Upper lobe of left lung (tissue), 6 donors: ENCODE measurements at regions not wholly inside any gene's neighbourhood (a gene's known extent, or its start where the extent isn't known, plus 50 kb on each side); places are given as distances from the start of the nearest gene placed in this dataset.

Experiments
- ATAC-seq, 2 donors: fragments of 200-7000 bp; cut with Tn5 transposase; one replicate each; pipeline ENCODE4 v1.9.1; 2022; ENCODE audit warnings: mild to moderate bottlenecking in 2 of 2, moderate library complexity in 2 of 2; ENCODE audit not compliant: low FRiP score in 2 of 2
- DNase-seq, 2 donors: peaks; one replicate each; pipeline ENCODE4 v3.0.0-alpha.2; 2019 to 2020
- H3K27ac ChIP-seq, 4 donors: fragments of 200-600 bp; sonication (generic); one replicate each; pipeline ENCODE4 v1.5.1; 2016 to 2019
- H3K27me3 ChIP-seq, 4 donors: fragments of 200-600 bp; sonication (generic); one replicate each; pipeline ENCODE4 v1.5.1; 2017 to 2019
- H3K36me3 ChIP-seq, 4 donors: fragments of 200-600 bp; sonication (generic); one replicate each; pipeline ENCODE4 v1.5.1; 2016 to 2019
- H3K4me1 ChIP-seq, 4 donors: fragments of 200-600 bp; sonication (generic); one replicate each; pipeline ENCODE4 v1.5.1; 2018 to 2019
- H3K4me3 ChIP-seq, 4 donors: fragments of 200-600 bp; sonication (generic); one replicate each; pipeline ENCODE4 v1.5.1; 2017 to 2019; ENCODE audit warnings: mild to moderate bottlenecking in 2 of 4, moderate library complexity in 1 of 4
- H3K9me3 ChIP-seq, 4 donors: fragments of 200-600 bp; sonication (generic); one replicate each; pipeline ENCODE4 v1.5.1; 2018 to 2019
- CTCF ChIP-seq, 6 experiments: fragments of 450-650 bp in 4 of 6; fragments of 200-600 bp in 2 of 6; sonication (generic) in 2 of 6; IDR thresholded peaks; one replicate each; pipeline ENCODE4 v1.5.1; 2016 to 2019; ENCODE audit warnings: antibody characterized with exemption in 6 of 6
- EP300 ChIP-seq, 4 donors: sonication (generic); formaldehyde crosslinking; IDR thresholded peaks; one replicate each; pipeline ENCODE4 v1.5.1; 2017; ENCODE audit warnings: antibody characterized with exemption in 4 of 4, control low read depth in 2 of 4
- POLR2A ChIP-seq, 4 donors: fragments of 450-650 bp; IDR thresholded peaks; one replicate each; pipeline ENCODE4 v1.5.1; 2016 to 2017; ENCODE audit warnings: antibody characterized with exemption in 4 of 4, mild to moderate bottlenecking in 2 of 4
- POLR2AphosphoS5 ChIP-seq, 2 donors: sonication (generic); formaldehyde crosslinking; IDR thresholded peaks; one replicate each; pipeline ENCODE4 v1.5.1; 2017; ENCODE audit warnings: antibody characterized with exemption in 2 of 2
- WGBS, 2 donors: methylation state at CpG; one replicate each; pipeline ENCODE4 v1.1.5; 2017 to 2018; 5-methylcytosine and 5-hydroxymethylcytosine counted together
- donor health status: DM: no; HTN: no; CAD: no; lungs with moderate emphysema.
- donor health status: DM: no; HTN: yes; CAD: no; lungs with severe emphysema.

- Histone ChIP-seq H3K4me1 (no peaks in the 10 kb centered on the region), H3K9me3 (no peaks in the 10 kb centered on the region), H3K36me3 (no peaks in the 10 kb centered on the region), H3K27me3 (no peaks in the 10 kb centered on the region), H3K27ac (no peak overlapping the region), H3K4me3 (no peak overlapping the region)
- DNase-seq (no peak), ATAC-seq (no peak)
- WGBS, 2 donors = 49 to 58% methylated on average over 2 of the region's 2 CpGs
- no peak for TF ChIP-seq EP300 (IDR thresholded peaks at IDR 0.05)
- no peak for TF ChIP-seq POLR2A (IDR thresholded peaks at IDR 0.05)
- TF ChIP-seq CTCF (IDR thresholded peaks at IDR 0.05) = no peak
- TF ChIP-seq POLR2AphosphoS5 (IDR thresholded peaks at IDR 0.05) = no peak
Measured at GRCh38 chr7:12911053-12911452, 223.6 kb downstream of the ARL4A start.

GRCh38 chr7:12913002-12913401 is 225.6 kb downstream of the ARL4A start:
- H3K9me3 ChIP-seq = no peaks in the 10 kb centered on the region
- no peak for DNase-seq
- H3K27me3 ChIP-seq = no peaks in the 10 kb centered on the region
- ATAC-seq = no peak
- H3K4me3 ChIP-seq = no peak overlapping the region
- WGBS, 2 donors = 49 to 53% methylated on average over 3 of the region's 3 CpGs
- no peaks in the 10 kb centered on the region for H3K36me3 ChIP-seq
- H3K27ac ChIP-seq = no peak overlapping the region
- H3K4me1 ChIP-seq = no peaks in the 10 kb centered on the region
- TF ChIP-seq CTCF (IDR thresholded peaks at IDR 0.05) (no peak), EP300 (IDR thresholded peaks at IDR 0.05) (no peak), POLR2AphosphoS5 (IDR thresholded peaks at IDR 0.05) (no peak), POLR2A (IDR thresholded peaks at IDR 0.05) (no peak)

- H3K9me3 ChIP-seq = no peaks in the 10 kb centered on the region
- no peaks in the 10 kb centered on the region for H3K4me1 ChIP-seq
- H3K36me3 ChIP-seq = no peaks in the 10 kb centered on the region
- no peak overlapping the region for H3K27ac ChIP-seq
- TF ChIP-seq CTCF (IDR thresholded peaks at IDR 0.05) (no peak), POLR2AphosphoS5 (IDR thresholded peaks at IDR 0.05) (no peak), EP300 (IDR thresholded peaks at IDR 0.05) (no peak), POLR2A (IDR thresholded peaks at IDR 0.05) (no peak)
- 87 to 89% methylated on average over 2 of the region's 2 CpGs for WGBS, 2 donors
- ATAC-seq (no peak), DNase-seq (no peak)
- no peak overlapping the region for H3K4me3 ChIP-seq
- H3K27me3 ChIP-seq = no peaks in the 10 kb centered on the region
Measured at GRCh38 chr7:12917801-12918200, 230.4 kb downstream of the ARL4A start.

- TF ChIP-seq POLR2A (IDR thresholded peaks at IDR 0.05) (no peak), POLR2AphosphoS5 (IDR thresholded peaks at IDR 0.05) (no peak), EP300 (IDR thresholded peaks at IDR 0.05) (no peak), CTCF (IDR thresholded peaks at IDR 0.05) (no peak)
- no peak for DNase-seq
- no peaks in the 10 kb centered on the region for H3K27me3 ChIP-seq
- no peak for ATAC-seq
- no peak overlapping the region for H3K27ac ChIP-seq
- no peaks in the 10 kb centered on the region for H3K36me3 ChIP-seq
- no peak overlapping the region for H3K4me3 ChIP-seq
- H3K4me1 ChIP-seq = no peaks in the 10 kb centered on the region
- WGBS, 2 donors = 59 to 60% methylated on average over 5 of the region's 5 CpGs
- no peaks in the 10 kb centered on the region for H3K9me3 ChIP-seq
Measured at GRCh38 chr7:12921751-12922345, 234.4 kb downstream of the ARL4A start.

- Histone ChIP-seq H3K9me3 (no peaks in the 10 kb centered on the region), H3K36me3 (no peaks in the 10 kb centered on the region), H3K4me1 (no peaks in the 10 kb centered on the region), H3K27ac (no peak overlapping the region), H3K27me3 (no peaks in the 10 kb centered on the region), H3K4me3 (no peak overlapping the region)
- DNase-seq = no peak
- 91 to 96% methylated on average over 4 of the region's 4 CpGs for WGBS, 2 donors
- no peak for TF ChIP-seq CTCF (IDR thresholded peaks at IDR 0.05)
- no peak for TF ChIP-seq POLR2AphosphoS5 (IDR thresholded peaks at IDR 0.05)
- no peak for TF ChIP-seq EP300 (IDR thresholded peaks at IDR 0.05)
- TF ChIP-seq POLR2A (IDR thresholded peaks at IDR 0.05) = no peak
- no peak for ATAC-seq
Measured at GRCh38 chr7:12923971-12924370, 236.5 kb downstream of the ARL4A start.
